ENCODE measurements at regions not wholly inside any gene's neighbourhood (a gene's known extent, or its start where the extent isn't known, plus 50 kb on each side); places are given as distances from the start of the nearest gene placed in this dataset.
"Not testable (repeated sequence)": the region's sequence is repeated elsewhere in the genome, so short reads cannot be mapped to it uniquely, and the experiment has no call there.

DNA sequence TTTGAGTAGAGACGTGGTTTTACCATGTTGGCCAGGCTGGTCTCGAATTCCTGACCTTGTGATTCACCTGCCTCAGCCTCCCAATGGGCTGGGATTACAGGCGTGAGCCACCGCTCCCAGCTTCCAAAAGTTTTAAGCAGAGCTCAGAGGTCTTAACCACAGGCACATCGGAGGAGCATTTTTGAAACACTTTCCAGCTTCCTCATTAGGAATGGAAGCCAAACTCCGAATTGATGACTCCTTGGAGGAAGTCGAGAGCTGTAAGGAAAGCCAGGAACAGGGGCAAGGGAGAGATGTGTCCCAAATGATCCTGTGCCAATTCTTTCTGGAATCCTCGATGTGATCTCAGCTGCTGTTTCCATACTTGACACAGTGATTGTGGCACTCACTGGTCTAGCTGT, 56.2 kb upstream of the CCZ1B start:
- DNase-seq (ENCODE audit: low read depth): not testable (repeated sequence)

DNA sequence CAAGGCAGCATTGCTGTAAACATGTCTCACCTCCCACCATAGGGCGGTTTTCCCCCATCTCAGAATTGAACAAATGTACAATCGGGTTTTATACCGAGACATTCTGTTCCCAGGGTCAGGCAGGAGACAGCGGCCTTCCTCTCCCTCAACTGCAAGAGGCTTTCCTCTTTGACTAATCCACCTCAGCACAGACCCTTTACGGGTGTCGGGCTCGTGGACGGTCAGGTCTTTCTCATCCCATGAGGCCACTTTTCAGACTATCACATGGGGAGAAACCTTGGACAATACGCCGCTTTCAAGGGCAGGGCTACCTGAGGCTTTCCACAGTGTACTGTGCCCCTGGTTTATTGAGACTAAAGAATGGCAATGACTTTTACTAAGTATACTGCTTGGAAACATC, 57.7 kb upstream of the CCZ1B start:
- not testable (repeated sequence) for DNase-seq (ENCODE audit: low read depth)

DNA sequence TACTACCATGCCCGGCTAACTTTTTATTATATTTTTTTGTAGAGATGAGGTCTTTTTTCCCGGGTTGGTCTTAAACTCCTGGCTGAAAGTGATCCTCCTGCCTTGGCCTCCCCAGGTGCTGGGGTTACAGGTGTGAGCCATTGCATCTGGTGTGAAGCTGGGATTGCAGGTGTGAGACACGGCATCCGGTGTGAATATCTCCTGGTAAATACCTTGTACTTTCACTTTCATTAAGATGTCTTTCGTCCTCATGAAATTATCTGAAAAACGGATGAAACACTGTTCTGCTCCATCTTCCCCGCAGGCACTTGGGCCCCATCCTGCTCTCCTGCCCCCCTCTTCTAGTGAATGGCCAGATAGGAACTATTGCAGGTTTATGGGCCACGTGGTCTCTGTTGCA, 60.1 kb upstream of the CCZ1B start:
- no peak for DNase-seq (ENCODE audit: low read depth)

DNA sequence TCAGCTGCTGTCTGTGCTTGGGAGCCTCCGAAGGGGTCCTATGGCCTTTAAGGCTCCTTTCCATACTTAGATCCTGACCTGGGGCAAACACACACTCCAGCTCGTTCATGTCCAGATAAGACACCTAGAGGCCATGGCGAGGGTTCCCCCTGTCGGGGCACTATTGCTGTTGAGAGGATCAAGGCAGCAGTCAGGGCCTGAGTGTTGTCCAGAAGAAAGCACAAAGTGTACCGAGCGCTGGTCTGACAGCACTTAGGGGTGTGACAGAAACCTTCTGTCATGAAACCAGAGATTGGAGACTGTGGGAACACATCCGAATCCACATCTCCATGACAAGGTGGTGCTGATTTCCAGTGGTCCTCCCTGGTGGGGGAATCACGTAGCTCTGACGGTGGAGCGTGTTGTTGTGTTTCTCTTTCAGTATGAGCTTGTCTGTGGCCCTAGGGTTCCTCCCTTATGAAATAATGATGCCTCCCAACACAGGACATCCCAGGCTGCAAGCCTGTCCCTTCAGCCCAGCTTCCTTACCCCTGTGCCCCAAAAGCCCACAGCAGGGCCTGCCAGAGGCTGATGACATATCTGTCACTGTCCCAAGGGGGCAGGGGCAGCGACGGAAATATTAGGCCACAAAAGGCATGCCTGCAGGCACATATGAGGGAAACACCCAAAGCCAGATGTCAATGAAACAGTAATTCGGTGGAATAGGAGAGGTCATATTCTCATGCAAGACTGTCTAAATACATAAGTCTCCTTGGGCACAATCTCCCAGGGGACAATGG, 62.4 kb upstream of the CCZ1B start:
- DNase-seq (ENCODE audit: low read depth): not testable (repeated sequence)

DNA sequence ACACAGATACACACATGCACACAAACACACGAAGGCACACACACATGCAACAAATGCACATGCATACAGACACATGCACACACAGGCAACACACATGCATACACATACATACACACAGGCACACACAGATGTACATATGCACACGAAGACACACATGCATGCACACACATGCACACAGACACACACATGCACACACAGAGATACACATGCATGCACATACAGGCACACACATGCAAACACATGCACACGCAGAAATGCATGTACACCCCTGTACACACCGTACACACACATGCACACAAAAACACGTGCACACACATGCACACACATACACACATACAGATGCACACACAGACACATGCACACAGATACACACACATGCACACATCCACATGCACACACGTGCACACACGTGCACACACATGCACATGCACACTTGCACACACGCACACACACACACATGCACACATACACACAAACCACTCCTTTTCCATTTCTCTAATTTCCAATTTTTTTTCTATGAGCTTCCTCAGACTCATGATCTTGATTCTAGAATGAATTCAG, 63.3 kb upstream of the CCZ1B start:
- DNase-seq (ENCODE audit: low read depth): no peak

DNA sequence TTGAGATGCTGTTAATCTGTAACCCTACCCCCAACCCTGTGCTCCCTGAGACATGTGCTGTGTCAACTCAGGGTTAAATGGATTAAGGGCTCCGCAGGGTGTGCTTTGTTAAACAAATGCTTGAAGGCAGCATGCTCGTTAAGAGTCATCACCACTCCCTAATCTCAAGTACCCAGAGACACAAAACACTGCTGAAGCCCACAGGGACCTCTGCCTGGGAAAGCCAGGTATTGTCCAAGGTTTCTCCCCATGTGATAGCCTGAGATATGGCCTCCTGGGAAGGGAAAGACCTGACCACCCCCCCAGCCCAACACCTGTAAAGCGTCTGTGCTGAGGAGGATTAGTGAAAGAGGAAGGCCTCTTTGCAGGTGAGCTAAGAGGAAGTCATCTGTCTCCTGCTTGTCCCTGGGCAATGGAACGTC, 76.0 kb upstream of the CCZ1B start:
- not testable (repeated sequence) for DNase-seq (ENCODE audit: low read depth)

DNA sequence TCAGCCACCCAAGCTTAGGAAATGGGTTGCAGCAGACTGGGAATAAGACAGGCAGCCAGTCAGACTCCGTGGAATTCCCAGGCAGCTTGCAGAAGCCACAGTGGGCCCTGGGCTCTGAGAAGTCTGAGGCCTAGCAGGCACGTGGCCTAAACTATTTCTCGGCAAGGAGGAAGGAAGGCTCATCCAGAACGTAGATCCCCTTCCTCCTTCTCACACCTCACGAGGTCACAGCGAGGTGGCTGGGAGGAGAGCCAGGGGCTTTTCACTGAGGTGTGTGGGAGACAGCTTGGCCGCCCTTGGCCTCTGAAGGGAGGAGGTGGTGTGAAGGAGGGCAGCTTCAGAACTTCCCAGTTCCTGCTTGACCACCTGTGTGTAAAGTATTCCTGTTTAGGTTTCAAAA, 77.2 kb upstream of the CCZ1B start:
- not testable (repeated sequence) for DNase-seq (ENCODE audit: low read depth)

DNA sequence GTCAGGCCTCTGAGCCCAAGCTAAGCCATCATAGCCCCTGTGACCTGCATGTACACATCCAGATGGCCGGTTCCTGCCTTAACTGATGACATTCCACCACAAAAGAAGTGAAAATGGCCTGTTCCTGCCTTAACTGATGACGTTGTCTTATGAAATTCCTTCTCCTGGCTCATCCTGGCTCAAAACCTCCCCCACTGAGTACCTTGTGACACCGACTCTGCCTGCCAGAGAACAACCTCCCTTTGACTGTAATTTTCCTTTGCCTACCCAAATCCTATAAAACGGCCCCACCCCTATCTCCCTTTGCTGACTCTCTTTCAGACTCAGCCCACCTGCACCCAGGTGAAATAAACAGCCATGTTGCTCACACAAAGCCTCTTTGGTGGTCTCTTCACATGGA, 77.7 kb upstream of the CCZ1B start:
- DNase-seq (ENCODE audit: low read depth): not testable (repeated sequence)

DNA sequence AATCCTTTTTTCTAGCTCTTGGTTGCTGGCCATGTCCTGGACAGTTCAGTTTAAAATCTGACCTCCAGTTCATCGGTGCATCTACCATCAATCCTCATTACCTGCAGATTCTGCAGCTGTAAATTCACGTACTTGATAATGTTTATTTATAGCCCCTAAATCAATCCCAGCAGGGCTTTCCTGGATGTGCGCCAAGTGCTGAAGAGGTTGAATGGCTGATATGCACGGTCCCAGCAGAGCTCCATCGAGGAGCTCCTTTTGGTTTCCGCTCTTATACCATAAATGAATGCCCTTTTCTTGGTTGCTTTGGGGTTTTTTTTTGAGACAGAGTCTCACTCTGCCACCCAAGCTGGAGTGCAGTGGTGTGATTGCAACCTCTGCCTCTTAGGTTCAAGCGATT, 91.2 kb upstream of the CCZ1B start:
- DNase-seq (ENCODE audit: low read depth): no peak

DNA sequence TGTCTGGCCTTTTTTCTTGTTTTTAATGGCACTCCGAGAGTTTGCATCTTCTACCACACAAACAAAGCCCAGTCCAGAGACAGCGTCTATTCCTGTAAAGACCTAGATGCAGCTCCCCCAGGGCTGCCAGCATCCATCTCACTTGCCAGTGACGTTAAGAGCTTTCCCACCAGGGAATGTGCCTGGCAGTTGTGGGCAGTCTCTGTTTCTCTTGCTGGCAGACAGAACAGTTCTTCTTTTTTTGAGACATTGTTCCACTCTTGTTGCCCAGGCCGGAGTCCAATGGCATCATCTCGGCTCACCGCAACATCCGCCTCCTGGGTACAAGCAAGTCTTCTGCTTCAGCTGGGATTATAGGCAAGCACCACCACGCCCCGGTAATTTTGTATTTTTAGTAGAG, 93.1 kb upstream of the CCZ1B start:
- not testable (repeated sequence) for DNase-seq (ENCODE audit: low read depth)

DNA sequence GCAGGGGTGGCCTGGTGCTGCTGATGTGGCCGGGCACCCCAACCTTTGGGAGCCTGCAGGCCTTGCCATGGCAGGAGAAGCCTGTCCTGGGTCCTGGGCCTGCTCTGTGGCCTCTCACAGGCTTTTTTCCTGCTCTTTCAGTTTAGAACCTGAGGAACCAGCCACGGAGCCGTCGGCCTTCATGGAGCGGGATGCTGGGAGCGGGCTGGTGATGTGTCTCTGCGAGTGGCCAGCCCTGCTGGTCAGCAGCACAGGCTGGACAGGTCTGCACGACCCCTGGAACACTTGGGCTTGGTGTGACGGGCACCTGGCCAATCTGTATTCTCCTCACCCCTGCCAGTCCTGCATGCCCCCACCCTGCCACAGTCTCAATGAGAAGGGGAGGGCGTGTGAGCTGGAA, 98.4 kb upstream of the CCZ1B start:
- DNase-seq (ENCODE audit: low read depth): not testable (repeated sequence)

DNA sequence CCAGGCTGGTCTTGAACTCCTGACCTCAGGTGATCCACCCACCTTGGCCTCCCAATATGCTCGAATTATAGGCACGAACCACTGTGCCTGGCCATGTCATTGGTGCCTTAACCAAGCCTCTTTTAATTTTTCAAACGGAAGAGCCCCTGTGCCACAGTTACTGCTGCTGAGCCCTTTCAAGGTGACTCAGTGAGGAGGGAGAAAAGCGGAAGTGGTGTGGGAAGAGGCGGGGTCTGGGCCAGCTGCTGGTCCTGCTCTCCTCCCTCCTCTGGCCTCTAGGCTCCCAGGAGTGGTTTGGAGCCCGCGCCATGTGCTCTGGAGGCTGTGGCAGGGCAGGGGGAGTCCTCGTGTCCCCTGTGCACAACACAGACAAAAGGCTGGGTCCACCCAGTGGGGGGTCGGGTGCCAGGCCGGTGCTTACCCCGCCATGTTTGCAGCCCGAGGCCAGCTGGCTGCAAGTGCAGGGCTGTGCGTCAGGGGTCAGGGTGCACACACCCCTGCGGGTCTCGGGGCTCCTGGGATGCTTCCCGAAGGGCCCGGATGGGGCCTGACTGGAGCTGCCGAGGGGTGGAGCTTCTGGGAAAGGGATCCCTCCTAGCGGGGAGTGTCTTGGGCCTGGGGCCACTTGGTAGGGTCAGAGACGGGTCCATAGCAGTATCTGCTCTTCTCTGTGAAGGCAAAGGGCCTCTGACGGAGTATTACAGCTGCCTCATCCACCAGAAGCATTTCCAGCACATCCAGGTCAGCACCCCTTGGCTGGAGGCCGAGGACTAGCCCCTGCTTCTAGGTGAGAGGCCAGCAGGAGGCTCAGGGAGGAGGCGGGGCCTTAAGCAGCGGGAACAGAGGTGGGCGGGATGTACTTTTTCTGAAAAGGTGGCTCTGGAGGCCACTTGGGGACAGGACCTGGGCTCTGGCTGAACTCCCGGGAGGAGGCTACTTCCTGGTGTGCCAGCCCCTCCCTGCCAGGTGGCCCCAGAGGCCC, 100.4 kb upstream of the CCZ1B start:
- not testable (repeated sequence) for DNase-seq (ENCODE audit: low read depth)

DNA sequence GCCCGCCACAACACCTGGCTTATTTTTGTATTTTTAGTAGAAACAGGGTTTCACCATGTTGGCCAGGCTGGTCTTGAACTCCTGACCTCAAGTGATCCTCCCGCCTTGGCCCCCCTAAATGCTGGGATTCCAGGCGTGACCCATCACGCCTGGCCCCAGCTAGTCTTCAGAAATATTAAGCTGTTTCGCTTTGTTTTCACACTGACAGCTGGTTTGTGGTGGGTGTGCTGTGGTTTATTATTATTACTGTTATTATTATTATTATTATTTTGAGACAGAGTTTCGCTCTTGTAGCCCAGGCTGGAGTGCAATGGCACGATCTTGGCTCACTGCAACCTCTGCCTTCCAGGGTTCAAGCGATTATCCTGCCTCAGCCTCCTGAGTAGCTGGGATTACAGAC, 101.6 kb upstream of the CCZ1B start:
- not testable (repeated sequence) for DNase-seq (ENCODE audit: low read depth)

DNA sequence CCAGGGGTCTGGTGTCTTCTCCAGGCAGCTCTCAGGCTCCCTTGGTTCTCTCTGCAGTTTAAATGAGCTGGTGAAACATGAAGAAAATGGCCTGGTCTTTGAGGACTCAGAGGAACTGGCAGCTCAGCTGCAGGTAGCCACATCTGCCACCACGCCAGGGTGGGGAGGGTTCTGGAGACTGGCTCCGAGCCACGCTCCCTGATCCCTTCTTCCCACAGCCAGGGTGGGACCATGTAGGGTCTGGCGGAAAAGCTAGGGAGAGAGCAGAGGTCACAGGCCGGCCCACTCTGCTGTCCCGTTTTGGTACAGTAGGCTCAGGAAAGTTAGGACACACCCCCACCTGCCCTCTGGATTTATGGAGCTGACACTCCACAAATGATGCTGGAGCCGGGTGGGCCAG, 103.5 kb upstream of the CCZ1B start:
- not testable (repeated sequence) for DNase-seq (ENCODE audit: low read depth)

DNA sequence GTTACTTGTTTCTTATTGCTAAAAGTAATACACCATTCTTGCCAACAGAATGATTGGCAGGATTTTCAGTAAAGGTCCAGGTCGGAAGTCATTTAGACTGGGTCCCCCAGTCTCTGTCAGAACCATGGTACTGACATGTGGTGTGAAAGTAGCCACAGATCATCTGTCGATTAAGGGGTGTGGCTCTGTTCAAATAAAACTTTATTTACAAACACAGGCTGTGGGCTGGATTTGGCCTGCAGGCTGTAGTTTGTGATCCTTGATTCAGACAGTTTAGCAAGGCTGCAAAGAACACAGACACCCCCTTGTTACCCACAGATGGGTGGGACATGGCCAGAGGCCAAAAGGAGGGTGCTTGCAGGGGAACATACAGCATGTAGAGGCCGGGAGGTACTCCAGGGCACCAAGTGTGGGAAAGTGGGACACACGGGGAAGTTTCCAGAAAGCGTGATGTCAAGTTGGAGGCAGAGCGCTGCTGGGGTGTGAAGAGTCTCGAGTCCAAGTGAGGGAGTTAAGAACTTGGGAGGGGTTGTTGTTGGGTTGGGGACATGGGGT, 104.1 kb upstream of the CCZ1B start:
- DNase-seq (ENCODE audit: low read depth): not testable (repeated sequence)

DNA sequence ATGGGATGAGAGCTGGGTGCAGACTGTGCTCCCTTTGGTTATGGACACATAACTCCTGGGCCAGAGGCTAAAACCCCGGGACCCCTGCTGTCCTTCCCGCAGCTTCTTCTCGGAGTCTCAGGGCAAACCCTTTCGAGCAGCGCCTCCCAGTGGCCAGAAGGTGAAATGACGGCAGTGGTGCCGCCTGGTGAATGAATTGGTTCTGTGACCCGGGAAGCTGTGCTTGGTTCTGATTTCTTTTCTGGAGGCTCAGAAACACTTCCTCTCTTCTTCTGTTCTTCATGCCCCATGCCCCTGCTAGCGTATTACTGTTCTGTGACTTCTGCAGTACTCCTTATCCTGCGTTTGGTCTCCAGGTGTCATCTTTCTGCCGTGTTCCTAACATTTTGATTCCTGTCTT, 104.7 kb upstream of the CCZ1B start:
- peak; percentile 13 for DNase-seq (ENCODE audit: low read depth)

DNA sequence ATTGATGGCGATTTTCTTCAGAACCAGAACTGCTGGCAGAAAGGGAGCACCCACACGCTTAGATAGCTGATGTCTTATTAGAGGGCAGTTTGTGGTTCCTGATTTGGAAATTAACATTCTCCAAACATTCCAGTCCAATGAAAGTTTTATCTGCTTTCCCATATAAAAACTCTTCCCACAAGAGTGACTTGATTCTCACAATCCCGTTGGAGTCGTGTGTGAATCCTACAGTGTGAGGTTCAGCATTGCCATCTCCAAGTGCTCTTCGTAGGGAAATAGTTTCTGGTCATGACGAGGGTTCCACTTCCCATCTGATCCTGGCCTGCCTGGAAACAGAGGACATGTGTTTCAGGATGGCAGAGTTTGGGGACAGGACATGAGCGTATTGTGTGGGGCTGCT, 105.4 kb upstream of the CCZ1B start:
- DNase-seq (ENCODE audit: low read depth): not testable (repeated sequence)

DNA sequence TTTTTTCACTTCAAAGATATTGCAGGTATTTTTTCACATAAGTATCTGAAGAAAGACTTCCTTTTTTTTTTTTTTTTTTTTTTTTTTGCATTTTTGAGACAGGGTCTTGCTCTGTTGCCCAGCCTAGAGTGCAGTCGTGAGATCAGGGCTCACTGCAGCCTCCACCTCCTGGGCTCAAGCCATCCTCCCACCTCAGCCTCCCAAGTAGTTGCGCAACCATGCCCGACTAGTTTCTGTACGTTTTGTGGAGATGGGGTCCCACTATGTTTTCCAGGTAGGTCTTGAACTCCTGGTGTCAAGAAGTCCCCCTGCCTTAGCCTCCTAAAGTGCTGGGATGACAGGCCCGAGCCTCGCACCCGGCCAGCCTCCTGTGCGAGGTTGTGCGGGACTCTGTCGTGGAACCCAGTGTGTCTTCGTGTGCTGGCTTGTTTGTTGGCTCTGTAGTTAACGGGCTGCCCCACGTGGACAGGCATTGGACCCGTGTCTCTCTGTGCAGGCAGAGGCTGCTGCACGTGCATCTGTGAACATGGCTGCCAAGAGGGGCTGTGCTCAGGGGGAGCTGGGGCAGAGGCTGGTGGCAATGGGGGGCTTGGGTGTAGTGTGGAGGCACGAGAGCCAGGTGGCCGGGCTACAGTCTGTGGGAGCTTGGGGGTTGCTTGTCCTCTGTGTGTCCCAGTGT, 108.0 kb upstream of the CCZ1B start:
- not testable (repeated sequence) for DNase-seq (ENCODE audit: low read depth)

DNA sequence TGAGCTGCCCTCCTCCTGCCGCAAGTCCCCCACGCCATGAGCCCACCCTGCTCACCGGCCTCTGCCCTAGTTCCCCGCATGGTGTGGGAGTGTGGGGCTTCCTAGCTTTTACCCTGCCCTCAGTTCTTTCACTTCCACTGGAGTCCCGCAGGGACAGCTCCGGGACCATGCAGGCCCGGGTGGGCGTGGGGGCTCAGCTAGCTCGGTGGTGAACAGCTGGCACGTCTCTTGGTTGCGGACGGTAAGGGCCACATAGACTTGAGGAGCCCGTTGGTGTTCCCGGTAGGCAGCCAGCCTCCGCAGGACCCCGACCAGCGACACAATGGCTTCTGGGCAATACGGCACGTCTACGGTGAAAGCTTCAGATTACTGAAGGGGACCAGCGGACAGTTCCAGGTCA, 108.9 kb upstream of the CCZ1B start:
- no peak for DNase-seq (ENCODE audit: low read depth)

DNA sequence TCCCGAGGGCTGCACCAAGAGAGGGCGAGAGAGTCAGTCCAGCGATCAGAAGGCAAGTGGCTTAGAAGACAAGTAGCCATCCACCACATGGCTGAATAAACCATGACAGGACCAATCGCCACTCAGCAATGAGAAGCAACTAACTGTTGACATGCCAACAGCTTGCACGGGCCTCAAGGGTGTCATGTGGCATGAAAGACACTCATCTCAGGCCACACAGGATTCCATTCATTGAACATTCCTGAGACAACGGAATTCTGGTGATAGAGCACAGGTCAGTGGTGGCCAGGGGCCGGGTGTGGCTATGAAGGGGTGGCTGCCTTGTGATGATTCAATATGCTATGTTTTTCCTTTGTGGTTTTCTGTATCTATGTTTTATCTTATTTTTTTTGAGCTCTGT, 110.6 kb upstream of the CCZ1B start:
- not testable (repeated sequence) for DNase-seq (ENCODE audit: low read depth)

DNA sequence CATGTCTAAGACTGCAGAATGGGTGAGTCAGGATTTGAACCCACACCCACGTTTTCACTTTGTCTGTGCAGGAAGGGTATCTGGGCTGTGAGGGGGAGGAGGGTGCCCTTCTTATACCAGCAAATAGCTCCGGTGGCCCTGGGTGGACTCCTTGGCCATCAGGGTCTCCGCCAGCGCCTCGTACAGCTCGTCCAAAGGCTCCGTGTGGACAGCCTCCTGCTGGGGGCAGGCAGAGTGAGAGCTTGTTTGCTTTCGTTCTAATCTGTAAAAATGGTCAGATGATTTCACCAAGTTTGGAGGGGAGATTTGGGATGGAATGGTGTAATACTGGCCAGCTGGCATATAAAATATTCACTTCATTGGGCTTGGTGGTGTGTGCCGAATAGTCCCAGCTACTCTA, 111.7 kb upstream of the CCZ1B start:
- DNase-seq (ENCODE audit: low read depth): not testable (repeated sequence)

DNA sequence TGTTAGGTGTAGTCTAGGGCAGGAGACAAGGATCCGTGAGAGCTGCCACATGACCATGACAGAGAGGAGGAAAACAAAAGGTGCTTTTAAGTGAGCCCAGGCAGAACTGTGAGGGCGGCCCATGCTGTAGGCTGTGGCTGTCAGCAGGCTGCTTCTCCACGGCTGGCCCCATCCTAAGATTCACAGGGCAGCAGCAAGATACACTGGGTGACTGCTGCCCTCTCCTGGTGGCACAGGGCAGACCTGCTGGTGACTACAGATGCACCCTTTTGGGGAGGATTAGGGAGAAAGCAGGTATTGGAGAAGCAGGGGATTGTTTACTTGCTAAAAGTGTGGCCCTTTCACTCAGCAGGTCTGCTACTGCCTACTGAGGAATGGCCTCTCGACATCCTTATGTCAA, 112.2 kb upstream of the CCZ1B start:
- not testable (repeated sequence) for DNase-seq (ENCODE audit: low read depth)

All from T follicular helper cell (primary cell).